A549 (cell line): ENCODE measurements at regions not wholly inside any gene's neighbourhood (a gene's known extent, or its start where the extent isn't known, plus 50 kb on each side); places are given as distances from the start of the nearest gene placed in this dataset.
A peak's percentile ranks its signal among the peaks of the same experiment; 100 is the strongest.

Experiments used
- ATAC-seq, 2 experiments: fragments of 200-7000 bp in 1 of 2; fragments of >200 bp in 1 of 2; cut with Nextera tagmentation in 1 of 2; cut with Tn5 transposase in 1 of 2; 3 replicates each; pipeline versions ENCODE4 v1.8.0 to v1.9.1; 2018 to 2020; ENCODE audit warnings: mild to moderate bottlenecking in 1 of 2, moderate library complexity in 1 of 2
- CTCF ChIA-PET: fragments of 300-600 bp; sonication (Branson Sonifier 250); formaldehyde crosslinking; extraction: SDS; loops from one replicate; lab custom pipeline; 2021; ENCODE audit warnings: antibody characterized with exemption, inconsistent platforms; lab: Yijun Ruan, JAX
- POLR2A ChIA-PET: fragments of 350-600 bp; formaldehyde crosslinking; extraction: SDS; loops from one replicate; lab custom pipeline; 2021; ENCODE audit warnings: antibody characterized with exemption, inconsistent platforms; lab: Yijun Ruan, JAX
- DNase-seq, 2 experiments: peaks; one replicate each; pipeline versions ENCODE4 v3.0.0 to v3.0.0-alpha.2; 2011 to 2016; ENCODE audit warnings: low read depth in 1 of 2, low spot score in 1 of 2
- FAIRE-seq: peaks from 2 replicates; lab custom pipeline; 2011; peaks lifted over from hg19 to GRCh38; lab: Jason Lieb, UNC
- H3K27ac ChIP-seq, 2 experiments: fragments of >200 bp; sonication (Bioruptor Twin); formaldehyde crosslinking; 3 replicates each; pipeline ENCODE4 v1.5.1; 2016 to 2017
- H3K4me1 ChIP-seq: fragments of >200 bp; sonication (Bioruptor Twin); formaldehyde crosslinking; 3 replicates; pipeline ENCODE4 v1.6.1; 2016
- H3K4me2 ChIP-seq: fragments of >200 bp; sonication (Bioruptor Twin); formaldehyde crosslinking; 3 replicates; pipeline ENCODE4 v1.6.1; 2016
- H3K4me3 ChIP-seq: fragments of >200 bp; sonication (Bioruptor Twin); formaldehyde crosslinking; 3 replicates; pipeline ENCODE4 v1.5.1; 2016
- H3K9me3 ChIP-seq: fragments of >200 bp; sonication (Bioruptor Twin); formaldehyde crosslinking; 3 replicates; pipeline ENCODE4 v1.6.1; 2016
- BHLHE40 ChIP-seq: IDR thresholded peaks from 2 replicates; pipeline ENCODE4 v1.6.1; 2012; ENCODE audit warnings: low read depth, low read length, inconsistent platforms
- EHF ChIP-seq: fragments of 250-450 bp; sonication (Bioruptor Pico); IDR thresholded peaks from 2 replicates; pipeline ENCODE4 v1.5.0; 2020; ENCODE audit warnings: mild to moderate bottlenecking
- ESRRA ChIP-seq: fragments of 150-350 bp; IDR thresholded peaks from 2 replicates; pipeline ENCODE4 v1.6.1; 2014; ENCODE audit warnings: mild to moderate bottlenecking, low read length, borderline replicate concordance
- FOSB ChIP-seq: fragments of 250-450 bp; sonication (Bioruptor Pico); IDR thresholded peaks from 2 replicates; pipeline ENCODE4 v1.5.0; 2020; ENCODE audit warnings: mild to moderate bottlenecking, moderate library complexity
- FOXS1 ChIP-seq: fragments of 250-450 bp; sonication (Bioruptor Pico); IDR thresholded peaks from 2 replicates; pipeline ENCODE4 v1.5.0; 2020; ENCODE audit warnings: mild to moderate bottlenecking, moderate library complexity
- JUNB ChIP-seq: fragments of >200 bp; sonication (Bioruptor Twin); formaldehyde crosslinking; IDR thresholded peaks from 2 replicates; pipeline ENCODE4 v1.6.1; 2016
- MAFK ChIP-seq: fragments of 450-650 bp; IDR thresholded peaks from 2 replicates; pipeline ENCODE4 v1.6.1; 2014; ENCODE audit not compliant: partially characterized antibody
- NPAS2 ChIP-seq: fragments of 250-450 bp; sonication (Bioruptor Pico); IDR thresholded peaks from 2 replicates; pipeline ENCODE4 v1.8.0; 2022; ENCODE audit warnings: mild to moderate bottlenecking, moderate library complexity, borderline replicate concordance
- NR3C1 ChIP-seq: fragments of >200 bp; sonication (Bioruptor Twin); formaldehyde crosslinking; IDR thresholded peaks from 3 replicates; pipeline ENCODE4 v1.6.1; 2017
- PHF8 ChIP-seq: fragments of 200-600 bp; sonication (generic); IDR thresholded peaks from 2 replicates; pipeline ENCODE4 v1.6.1; 2016; ENCODE audit warnings: low read depth, mild to moderate bottlenecking, antibody characterized with exemption, moderate library complexity, borderline replicate concordance
- RARB ChIP-seq: fragments of 250-450 bp; sonication (Bioruptor Pico); IDR thresholded peaks from 2 replicates; pipeline ENCODE4 v1.8.0; 2021; ENCODE audit warnings: mild to moderate bottlenecking, moderate library complexity
- RNF2 ChIP-seq: fragments of 200-600 bp; sonication (generic); IDR thresholded peaks from 2 replicates; pipeline ENCODE4 v1.6.1; 2016; ENCODE audit warnings: low read depth, mild to moderate bottlenecking, antibody characterized with exemption, moderate library complexity, borderline replicate concordance
- SMC3 ChIP-seq: fragments of >200 bp; sonication (Bioruptor Twin); formaldehyde crosslinking; IDR thresholded peaks from 3 replicates; pipeline ENCODE4 v1.6.1; 2018; ENCODE audit warnings: inconsistent platforms
- ZC3H11A ChIP-seq: fragments of 450-650 bp; IDR thresholded peaks from 2 replicates; pipeline ENCODE4 v1.6.1; 2014; ENCODE audit warnings: antibody characterized with exemption, mild to moderate bottlenecking
- WGBS: methylation state at CpG from one replicate; pipeline ENCODE4 v1.1.6; 2017; ENCODE audit errors: missing lambda C conversion rate; 5-methylcytosine and 5-hydroxymethylcytosine counted together
- TF ChIP-seq, protein P1 (sequence below): fragments of 200-600 bp; sonication (generic); IDR thresholded peaks from 2 replicates; pipeline ENCODE4 v1.6.1; 2016; ENCODE audit warnings: antibody characterized with exemption, mild to moderate bottlenecking, moderate library complexity
- TF ChIP-seq, protein P2 (sequence below): IDR thresholded peaks from 2 replicates; pipeline ENCODE4 v1.6.1; 2012; ENCODE audit warnings: low read depth, borderline replicate concordance
- TF ChIP-seq, protein P3 (sequence below): fragments of 450-650 bp; IDR thresholded peaks from 2 replicates; pipeline ENCODE4 v1.6.1; 2014; ENCODE audit warnings: antibody characterized with exemption
- TF ChIP-seq, protein P4 (sequence below): fragments of 250-450 bp; sonication (Bioruptor Pico); IDR thresholded peaks from 2 replicates; pipeline ENCODE4 v1.5.0; 2020; ENCODE audit warnings: low read depth, mild to moderate bottlenecking, moderate library complexity
- TF ChIP-seq, protein P5 (sequence below): fragments of 150-350 bp; IDR thresholded peaks from 2 replicates; pipeline ENCODE4 v1.6.1; 2014; ENCODE audit warnings: low read depth, mild to moderate bottlenecking, low read length

DNA sequence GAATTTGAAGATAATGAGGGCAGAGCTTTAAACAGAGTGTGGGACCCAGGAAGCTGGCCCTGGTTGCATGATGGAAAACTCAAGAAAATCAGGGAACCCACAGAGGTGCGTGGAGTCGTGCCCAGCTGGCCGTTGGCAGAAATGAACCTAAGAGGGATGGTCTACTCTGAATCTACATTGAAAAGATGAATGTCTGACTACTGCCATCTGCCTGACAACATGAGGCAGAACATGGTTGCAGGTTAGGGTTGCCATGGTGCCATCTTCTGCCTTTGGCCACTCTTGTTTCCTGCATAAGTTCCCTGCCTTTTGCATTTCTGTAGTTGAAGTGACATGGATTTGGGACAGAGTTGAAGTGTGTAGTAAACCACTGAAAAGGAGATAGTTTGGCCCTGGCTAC is 138.5 kb upstream of the COBL start (continued):
- TF ChIP-seq, protein P1, sequence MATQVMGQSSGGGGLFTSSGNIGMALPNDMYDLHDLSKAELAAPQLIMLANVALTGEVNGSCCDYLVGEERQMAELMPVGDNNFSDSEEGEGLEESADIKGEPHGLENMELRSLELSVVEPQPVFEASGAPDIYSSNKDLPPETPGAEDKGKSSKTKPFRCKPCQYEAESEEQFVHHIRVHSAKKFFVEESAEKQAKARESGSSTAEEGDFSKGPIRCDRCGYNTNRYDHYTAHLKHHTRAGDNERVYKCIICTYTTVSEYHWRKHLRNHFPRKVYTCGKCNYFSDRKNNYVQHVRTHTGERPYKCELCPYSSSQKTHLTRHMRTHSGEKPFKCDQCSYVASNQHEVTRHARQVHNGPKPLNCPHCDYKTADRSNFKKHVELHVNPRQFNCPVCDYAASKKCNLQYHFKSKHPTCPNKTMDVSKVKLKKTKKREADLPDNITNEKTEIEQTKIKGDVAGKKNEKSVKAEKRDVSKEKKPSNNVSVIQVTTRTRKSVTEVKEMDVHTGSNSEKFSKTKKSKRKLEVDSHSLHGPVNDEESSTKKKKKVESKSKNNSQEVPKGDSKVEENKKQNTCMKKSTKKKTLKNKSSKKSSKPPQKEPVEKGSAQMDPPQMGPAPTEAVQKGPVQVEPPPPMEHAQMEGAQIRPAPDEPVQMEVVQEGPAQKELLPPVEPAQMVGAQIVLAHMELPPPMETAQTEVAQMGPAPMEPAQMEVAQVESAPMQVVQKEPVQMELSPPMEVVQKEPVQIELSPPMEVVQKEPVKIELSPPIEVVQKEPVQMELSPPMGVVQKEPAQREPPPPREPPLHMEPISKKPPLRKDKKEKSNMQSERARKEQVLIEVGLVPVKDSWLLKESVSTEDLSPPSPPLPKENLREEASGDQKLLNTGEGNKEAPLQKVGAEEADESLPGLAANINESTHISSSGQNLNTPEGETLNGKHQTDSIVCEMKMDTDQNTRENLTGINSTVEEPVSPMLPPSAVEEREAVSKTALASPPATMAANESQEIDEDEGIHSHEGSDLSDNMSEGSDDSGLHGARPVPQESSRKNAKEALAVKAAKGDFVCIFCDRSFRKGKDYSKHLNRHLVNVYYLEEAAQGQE, result no peak
- TF ChIP-seq MAFK (no peak), FOXS1 (CRISPR knock-in tag) (no peak), JUNB (no peak)
- TF ChIP-seq, protein P2, sequence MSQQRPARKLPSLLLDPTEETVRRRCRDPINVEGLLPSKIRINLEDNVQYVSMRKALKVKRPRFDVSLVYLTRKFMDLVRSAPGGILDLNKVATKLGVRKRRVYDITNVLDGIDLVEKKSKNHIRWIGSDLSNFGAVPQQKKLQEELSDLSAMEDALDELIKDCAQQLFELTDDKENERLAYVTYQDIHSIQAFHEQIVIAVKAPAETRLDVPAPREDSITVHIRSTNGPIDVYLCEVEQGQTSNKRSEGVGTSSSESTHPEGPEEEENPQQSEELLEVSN, result no peak
- TF ChIP-seq, protein P3, sequence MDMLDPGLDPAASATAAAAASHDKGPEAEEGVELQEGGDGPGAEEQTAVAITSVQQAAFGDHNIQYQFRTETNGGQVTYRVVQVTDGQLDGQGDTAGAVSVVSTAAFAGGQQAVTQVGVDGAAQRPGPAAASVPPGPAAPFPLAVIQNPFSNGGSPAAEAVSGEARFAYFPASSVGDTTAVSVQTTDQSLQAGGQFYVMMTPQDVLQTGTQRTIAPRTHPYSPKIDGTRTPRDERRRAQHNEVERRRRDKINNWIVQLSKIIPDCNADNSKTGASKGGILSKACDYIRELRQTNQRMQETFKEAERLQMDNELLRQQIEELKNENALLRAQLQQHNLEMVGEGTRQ, result no peak

DNA sequence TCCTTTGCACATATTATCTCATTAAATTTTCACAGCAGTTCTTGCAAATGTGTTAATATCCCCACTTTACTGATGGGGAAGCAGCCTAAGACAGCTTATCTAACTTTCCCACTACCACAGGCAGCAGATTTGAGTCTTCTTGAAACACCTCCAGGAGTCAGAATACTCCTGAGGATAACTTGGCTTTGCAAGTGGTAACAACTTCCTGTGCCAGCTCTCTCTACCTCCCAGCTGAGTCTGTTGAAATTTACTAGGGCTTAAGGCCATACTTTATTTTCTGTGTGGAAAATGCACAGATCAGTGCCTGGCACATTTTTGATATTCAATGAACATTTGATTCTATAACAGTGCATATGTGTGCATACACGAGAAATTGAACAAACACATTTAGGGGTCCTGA is 136.1 kb upstream of the COBL start:
- ATAC-seq (no peak), FAIRE-seq (no peak), DNase-seq (no peak)
- POLR2A ChIA-PET, result no interaction called here
- Histone ChIP-seq H3K4me2 (no peak overlapping the region), H3K27ac (no peak overlapping the region), H3K9me3 (no peaks in the 10 kb centered on the region), H3K4me3 (no peak overlapping the region), H3K4me1 (no peaks in the 10 kb centered on the region)
- TF ChIP-seq RNF2 (no peak), SMC3 (no peak), RARB (CRISPR knock-in tag) (no peak), PHF8 (no peak), NR3C1 (no peak), ZC3H11A (no peak), EHF (CRISPR knock-in tag) (no peak)
- TF ChIP-seq, protein P4, sequence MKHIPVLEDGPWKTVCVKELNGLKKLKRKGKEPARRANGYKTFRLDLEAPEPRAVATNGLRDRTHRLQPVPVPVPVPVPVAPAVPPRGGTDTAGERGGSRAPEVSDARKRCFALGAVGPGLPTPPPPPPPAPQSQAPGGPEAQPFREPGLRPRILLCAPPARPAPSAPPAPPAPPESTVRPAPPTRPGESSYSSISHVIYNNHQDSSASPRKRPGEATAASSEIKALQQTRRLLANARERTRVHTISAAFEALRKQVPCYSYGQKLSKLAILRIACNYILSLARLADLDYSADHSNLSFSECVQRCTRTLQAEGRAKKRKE (CRISPR knock-in tag), result no peak
- TF ChIP-seq, protein P5, sequence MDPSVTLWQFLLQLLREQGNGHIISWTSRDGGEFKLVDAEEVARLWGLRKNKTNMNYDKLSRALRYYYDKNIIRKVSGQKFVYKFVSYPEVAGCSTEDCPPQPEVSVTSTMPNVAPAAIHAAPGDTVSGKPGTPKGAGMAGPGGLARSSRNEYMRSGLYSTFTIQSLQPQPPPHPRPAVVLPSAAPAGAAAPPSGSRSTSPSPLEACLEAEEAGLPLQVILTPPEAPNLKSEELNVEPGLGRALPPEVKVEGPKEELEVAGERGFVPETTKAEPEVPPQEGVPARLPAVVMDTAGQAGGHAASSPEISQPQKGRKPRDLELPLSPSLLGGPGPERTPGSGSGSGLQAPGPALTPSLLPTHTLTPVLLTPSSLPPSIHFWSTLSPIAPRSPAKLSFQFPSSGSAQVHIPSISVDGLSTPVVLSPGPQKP, result no peak
- TF ChIP-seq, protein P2, result no peak
- 76% methylated on average over 1 of the region's 1 CpG for WGBS
- CTCF ChIA-PET, result no interaction called here

DNA sequence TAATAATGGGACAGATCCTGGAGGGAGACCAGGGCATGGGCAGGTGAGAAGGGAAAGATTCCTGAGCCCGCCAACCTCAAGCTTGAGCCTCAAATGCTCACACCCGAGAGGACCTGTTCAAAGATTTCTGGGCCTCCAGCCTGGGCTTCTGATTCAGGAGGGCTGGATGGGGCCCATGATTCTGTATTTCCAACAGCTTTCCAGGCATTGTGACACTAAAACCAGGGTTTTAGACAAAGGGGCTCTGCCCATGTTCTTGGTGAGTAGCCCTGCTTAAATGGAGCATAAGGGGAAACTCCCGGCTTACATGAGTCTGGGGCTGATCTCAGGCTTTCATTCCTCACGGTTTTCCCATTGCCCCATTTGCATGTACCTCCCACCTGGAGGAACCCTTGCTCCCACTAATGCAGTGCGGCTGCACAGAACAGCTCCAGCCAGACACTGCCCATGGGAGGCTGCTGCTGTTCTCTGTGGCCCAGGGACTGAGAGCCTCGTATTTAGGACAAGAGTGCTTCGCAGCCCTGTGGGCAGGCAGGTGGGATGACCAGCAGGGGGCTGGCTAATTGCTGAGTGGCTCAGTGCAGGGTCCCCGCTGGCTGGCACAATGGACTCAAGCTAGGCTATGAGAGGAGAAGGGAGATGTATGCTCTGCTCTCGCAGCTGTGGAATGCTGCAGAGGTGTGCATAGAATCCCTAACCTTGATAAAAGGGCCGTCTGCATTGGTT is 135.3 kb upstream of the COBL start:
- POLR2A ChIA-PET, result no interaction called here
- no peak overlapping the region for H3K4me2 ChIP-seq
- H3K4me3 ChIP-seq, result no peak overlapping the region
- H3K27ac ChIP-seq, result no peak overlapping the region
- DNase-seq (no peak), FAIRE-seq (no peak), ATAC-seq (peak; percentile 66 to 72; a peak in 5 of 6 replicates)
- 20% methylated on average over 6 of the region's 10 CpGs for WGBS
- no peaks in the 10 kb centered on the region for H3K9me3 ChIP-seq
- CTCF ChIA-PET, result interaction anchor here (0.9 kb wide), 1 partner anchor 22 kb away, joined by 3 read pairs; no protein-coding TSS in a partner anchor
- TF ChIP-seq, protein P2, result no peak
- TF ChIP-seq BHLHE40 (no peak), FOSB (CRISPR knock-in tag) (no peak), ESRRA (no peak), NPAS2 (no peak)
- H3K4me1 ChIP-seq, result no peaks in the 10 kb centered on the region
